Ureter (tissue), 1 donor: ENCODE measurements at regions not wholly inside any gene's neighbourhood (a gene's known extent, or its start where the extent isn't known, plus 50 kb on each side); places are given as distances from the start of the nearest gene placed in this dataset.

ENCODE experiments used
- DNase-seq: peaks from one replicate; pipeline ENCODE4 v3.0.0-alpha.2; 2020; ENCODE audit warnings: low spot score
- donor health status: DM: yes; HTN: yes; CAD: no.

DNA sequence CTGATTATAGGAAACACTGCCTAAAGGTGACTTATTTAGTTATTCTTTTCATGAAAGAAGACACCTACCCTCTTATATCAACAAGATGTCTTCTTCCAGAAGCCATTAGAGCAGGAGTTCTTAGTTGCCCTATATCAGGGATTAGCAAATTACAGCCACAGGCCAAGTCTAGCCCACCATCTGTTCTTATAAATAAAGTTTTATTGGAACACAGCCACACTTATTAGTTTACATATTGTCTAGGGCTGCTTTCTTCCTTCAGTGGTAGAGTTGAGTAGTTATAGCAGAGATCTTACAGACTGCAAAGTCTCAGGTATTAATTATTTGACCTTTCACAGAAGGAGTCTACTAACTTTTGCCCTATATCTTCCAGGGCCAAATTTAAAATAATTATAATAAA is 157.2 kb upstream of the NOCT start:
- DNase-seq, result no peak

DNA sequence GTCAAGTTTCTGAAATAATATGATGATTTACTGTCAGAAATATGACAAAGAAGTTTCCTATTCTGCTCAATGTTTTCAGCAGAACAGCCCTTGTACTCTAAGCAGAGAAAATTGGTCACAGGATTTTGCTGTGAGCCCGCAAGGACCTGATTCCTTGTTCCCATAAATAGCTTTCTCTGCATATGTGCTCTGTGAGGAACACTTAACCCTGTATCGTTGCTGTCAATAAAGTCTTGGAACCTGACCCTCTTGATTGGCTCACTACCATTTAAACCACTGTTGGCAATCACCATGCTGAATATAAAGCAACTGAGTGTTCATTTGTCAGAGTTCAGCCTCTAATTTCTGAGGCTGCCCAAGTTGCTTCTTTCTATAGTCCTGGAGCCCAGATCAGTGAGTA is 158.2 kb upstream of the NOCT start:
- no peak for DNase-seq

DNA sequence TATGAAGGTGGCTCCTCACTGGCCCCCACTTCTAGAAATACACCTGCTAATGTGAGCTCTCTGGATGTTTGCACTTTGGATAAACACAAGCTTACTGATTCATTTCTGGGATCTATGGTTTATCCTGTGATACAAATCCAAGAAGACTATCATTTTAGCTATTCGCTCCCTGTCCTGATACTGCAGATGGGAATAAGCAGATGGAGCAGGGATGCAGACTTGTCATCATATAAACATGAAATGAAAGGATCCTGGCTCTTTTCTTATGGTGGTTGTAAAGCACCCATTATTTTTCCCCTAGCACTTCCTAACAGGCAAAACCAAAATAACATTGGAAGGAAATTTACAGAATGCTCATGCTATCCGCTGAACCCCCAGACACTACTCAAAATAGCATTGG is 162.9 kb upstream of the NOCT start:
- DNase-seq, result no peak

DNA sequence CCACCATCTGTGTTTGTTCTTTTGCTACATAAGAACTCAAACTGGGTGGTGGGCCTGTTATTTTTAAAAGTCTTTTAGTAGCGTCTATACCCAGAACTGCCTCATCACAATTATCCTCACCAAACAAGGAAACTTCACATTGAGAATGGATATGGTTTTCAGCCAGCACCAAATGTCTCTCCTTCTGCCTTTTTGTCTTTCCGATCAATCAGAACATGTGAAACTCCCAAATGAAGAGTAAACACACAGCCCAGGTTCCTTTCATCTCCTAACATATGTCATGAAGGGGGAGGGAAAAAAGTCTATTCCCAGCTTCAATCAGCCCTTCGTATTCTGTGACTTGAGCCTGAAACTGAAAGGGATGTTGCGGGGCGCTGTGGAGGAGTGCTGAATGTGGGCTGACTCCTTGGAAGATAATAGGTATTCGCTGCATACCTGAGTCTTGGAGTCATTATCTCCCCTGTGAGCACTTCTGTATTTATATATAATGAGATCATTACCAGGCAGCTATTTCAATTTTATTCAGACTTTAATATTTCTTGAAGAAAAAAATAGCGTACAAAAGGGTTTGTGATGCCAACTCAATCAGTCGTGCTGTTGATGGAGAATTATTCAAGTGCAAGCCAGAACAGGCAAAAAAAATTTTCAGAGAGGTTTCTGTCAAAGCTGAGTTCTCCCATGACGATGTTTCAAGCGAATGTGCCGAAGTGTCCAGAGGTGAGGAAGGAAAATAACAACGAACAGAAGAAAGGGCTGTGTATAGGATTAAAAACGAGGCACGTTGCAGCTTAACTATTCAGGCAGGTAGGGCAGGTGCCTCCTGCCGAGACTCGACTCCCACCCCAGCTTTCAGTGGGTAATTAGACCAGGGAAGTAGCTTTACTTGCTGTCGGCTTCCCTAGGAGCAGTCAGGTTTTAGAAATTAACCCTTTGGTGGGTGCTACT is 163.9 kb upstream of the NOCT start:
- DNase-seq, result no peak

DNA sequence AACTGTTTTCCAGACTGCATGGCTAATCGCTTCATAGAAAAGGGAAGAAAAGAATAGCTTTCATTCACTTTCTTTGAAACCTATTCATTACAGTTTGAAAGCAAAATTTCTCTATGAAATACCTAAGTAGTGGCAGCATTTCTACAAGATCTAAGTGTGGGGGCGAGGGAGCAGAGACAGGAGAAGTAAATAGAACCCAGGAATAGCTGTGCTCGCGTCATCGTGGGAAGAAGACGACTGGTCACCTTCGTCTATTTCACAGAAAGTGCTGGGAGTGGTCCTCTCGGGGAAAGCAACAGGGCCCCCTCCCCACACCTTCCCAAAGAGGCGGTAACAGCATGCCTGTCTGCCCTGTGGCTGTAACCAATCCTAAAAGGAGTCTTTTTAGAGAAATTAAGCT is 169.9 kb upstream of the NOCT start:
- no peak for DNase-seq

GRCh38 chr4:138845054-138845453 is 170.5 kb upstream of the NOCT start:
- DNase-seq, result no peak

DNA sequence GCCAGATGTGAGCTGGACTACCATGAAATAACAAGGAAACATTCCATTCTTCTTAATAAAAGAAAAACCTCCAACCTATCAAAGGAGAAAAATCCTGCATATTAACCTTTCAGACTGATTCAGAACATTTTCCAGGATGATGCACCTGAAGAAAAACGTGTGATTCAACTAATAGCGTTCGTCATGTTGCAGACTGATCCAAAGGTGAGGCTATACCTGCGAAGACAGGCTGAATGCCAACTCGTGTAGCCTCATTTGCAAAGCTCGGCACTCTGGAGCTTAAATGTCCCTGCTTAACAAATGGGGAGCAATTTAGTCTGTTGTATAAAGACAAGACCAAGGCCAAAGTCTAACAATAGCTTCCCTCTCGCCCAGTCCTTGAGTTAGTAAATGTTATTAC is 172.0 kb upstream of the NOCT start:
- no peak for DNase-seq

GRCh38 chr4:138841343-138841742 is 174.2 kb upstream of the NOCT start:
- no peak for DNase-seq

- no peak for DNase-seq
Observed at GRCh38 chr4:138838251-138838650, 177.3 kb upstream of the NOCT start.

DNA sequence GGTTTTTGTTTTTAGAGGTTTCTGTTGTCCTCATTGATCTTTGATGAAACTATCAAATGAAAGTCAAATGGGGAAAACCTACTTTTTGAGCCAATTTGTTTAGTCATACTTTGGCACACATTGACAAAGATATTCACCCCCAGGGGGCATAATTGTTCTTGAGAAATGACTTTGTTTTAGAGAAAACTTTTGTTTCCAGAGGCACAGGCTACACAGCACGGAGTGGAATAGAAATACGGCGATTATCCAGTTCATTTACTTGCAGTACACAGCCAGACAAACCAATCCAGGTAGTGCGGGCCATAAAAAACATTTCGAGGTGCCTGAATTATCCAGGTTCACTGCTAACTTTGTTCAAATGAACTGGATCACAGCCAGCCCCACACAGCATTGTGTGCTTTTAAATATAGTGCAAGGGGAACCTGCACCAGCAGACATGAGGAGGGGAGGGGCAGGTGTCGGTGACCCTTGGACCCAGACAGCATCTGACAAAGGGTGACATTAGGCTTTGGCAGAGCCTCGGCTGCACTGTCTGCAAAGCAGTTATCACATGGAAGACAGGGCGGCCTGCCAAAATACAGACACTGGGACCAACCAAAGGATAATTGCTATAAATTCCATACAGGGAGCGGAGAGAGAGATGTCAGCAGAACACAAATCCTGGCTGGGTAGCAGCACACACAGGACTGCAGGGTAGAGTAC is 179.6 kb upstream of the NOCT start:
- DNase-seq, result no peak

GRCh38 chr4:138833974-138834373 is 181.6 kb upstream of the NOCT start:
- DNase-seq, result no peak

DNA sequence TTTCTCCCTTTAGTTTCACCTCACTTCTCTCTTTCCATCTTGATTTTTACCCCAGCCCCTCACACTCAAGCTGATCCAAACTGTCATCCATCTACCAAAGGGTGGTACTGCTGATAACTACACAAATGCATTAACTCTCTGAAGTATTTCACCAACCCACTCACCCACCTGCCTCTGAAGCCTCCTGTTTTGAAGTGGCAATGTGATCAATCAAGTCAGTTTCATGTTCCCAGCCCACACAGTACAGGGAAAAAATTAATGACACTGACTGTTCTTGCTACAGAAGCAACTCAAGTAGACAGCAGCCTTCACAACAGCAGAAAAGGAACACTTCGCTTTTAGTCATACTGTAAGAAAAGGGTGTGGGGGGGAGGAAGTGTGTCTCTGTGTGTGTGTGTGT is 183.0 kb upstream of the NOCT start:
- no peak for DNase-seq

DNA sequence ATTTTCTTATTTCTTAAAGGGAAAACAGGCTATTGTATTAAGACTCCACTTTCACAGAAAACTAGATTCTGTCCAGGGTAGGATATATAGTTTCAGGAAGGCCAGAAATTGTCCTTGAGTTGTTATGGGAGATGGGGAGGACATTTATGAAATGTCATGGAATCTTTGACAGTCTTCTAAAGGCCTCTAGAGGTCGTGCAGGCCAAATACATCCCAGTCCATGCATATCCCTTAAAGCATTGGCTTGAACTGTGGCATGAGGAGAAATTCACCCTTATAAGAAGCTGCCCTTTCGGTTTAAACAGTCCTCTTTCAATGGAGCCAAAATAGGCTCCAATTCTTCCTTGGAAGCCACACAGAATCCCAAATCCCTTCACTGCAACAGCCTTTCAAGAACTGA is 183.6 kb upstream of the NOCT start:
- DNase-seq, result no peak

GRCh38 chr4:138828926-138829325 is 186.7 kb upstream of the NOCT start:
- DNase-seq, result no peak

- DNase-seq, result no peak
Observed at GRCh38 chr4:138826754-138827153, 188.8 kb upstream of the NOCT start.

GRCh38 chr4:138826322-138826721 is 189.3 kb upstream of the NOCT start:
- no peak for DNase-seq

- no peak for DNase-seq
Observed at GRCh38 chr4:138821331-138821730, 194.2 kb upstream of the NOCT start.

DNA sequence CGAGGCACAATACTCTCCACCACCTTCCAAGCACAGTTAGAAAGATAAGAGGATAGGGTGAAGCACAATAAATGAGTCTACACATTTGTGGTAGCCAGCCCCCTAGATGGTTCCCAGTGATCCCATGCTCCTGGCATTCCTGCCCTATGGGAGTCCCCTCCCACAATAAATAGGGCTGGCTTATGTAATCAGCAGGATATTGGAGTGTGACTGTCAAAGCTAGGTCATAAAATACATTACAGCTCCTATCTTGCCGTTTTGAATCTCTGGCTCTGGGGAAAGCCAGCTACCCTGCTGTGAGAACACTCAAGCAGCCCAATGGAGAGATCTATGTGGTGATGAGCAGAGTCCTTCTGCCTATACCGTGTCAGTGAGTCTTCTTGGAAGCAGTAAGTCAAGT is 198.7 kb upstream of the NOCT start:
- DNase-seq, result no peak

DNA sequence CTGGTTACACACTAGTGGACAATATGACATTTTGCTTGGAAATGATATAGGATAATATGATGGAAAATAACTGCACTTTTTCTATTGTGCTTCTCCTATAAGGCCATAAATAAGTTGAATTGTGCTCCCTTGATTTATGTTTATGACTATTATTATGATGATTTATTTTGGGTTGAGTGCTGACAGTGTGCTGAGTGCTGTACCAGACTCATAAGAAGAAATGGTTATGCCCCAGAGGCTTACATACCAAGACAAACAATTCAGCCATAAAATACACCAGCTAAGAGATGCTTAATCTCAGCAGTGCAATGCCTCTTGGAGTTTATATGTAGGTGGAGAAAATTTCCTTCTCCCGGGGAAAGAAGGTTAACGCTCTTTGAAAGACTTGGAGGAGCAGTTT is 199.8 kb upstream of the NOCT start:
- no peak for DNase-seq

DNA sequence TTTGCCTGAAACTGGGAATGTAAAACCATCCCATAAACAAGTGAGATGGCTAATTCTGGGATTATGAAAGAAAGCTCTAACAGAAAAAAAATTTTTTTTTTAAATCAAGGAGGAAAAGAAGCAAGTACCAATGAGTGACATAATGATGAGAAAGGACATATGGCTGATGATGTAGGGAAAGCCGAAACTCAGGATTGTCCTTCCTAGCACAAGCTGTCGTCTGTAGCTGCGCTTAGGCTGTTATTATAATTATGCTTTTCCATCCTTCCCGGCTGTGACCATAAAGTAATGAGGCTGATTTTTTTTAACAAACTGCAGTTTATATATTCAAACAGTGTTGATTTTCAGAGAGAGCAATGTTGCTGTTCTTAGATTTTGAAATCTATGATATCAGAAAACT is 209.8 kb upstream of the NOCT start:
- no peak for DNase-seq

GRCh38 chr4:138804711-138805110 is 210.9 kb upstream of the NOCT start:
- DNase-seq, result no peak

GRCh38 chr4:138803051-138803450 is 212.5 kb upstream of the NOCT start:
- no peak for DNase-seq

GRCh38 chr4:138802499-138802898 is 213.1 kb upstream of the NOCT start:
- no peak for DNase-seq
